ENCODE measurements at regions not wholly inside any gene's neighbourhood (a gene's known extent, or its start where the extent isn't known, plus 50 kb on each side); places are given as distances from the start of the nearest gene placed in this dataset.

GRCh38 chr9:11323457-11323856, 710.7 kb upstream of the PTPRD start:
- DNase-seq (ENCODE audit: low read depth) = no peak

GRCh38 chr9:11326231-11326630, 713.4 kb upstream of the PTPRD start:
- no peak for DNase-seq (ENCODE audit: low read depth)

- no peak for DNase-seq (ENCODE audit: low read depth)
Measured at GRCh38 chr9:11328326-11328725, 715.5 kb upstream of the PTPRD start.

- DNase-seq (ENCODE audit: low read depth) = no peak
Measured at GRCh38 chr9:11335011-11335410, 722.2 kb upstream of the PTPRD start.

- no peak for DNase-seq (ENCODE audit: low read depth)
Measured at GRCh38 chr9:11338130-11338529, 725.3 kb upstream of the PTPRD start.

GRCh38 chr9:11340654-11341053, 727.9 kb upstream of the PTPRD start:
- no peak for DNase-seq (ENCODE audit: low read depth)

GRCh38 chr9:11347437-11347836, 734.6 kb upstream of the PTPRD start:
- DNase-seq (ENCODE audit: low read depth) = no peak

GRCh38 chr9:11348366-11348765, 735.6 kb upstream of the PTPRD start:
- no peak for DNase-seq (ENCODE audit: low read depth)

GRCh38 chr9:11349187-11349586, 736.4 kb upstream of the PTPRD start:
- no peak for DNase-seq (ENCODE audit: low read depth)

GRCh38 chr9:11352612-11353011, 739.8 kb upstream of the PTPRD start:
- no peak for DNase-seq (ENCODE audit: low read depth)

GRCh38 chr9:11356067-11356466, 743.3 kb upstream of the PTPRD start:
- no peak for DNase-seq (ENCODE audit: low read depth)

GRCh38 chr9:11366585-11367129, 753.9 kb upstream of the PTPRD start:
- no peak for DNase-seq (ENCODE audit: low read depth)

- no peak for DNase-seq (ENCODE audit: low read depth)
Measured at GRCh38 chr9:11374926-11375325, 762.1 kb upstream of the PTPRD start.

- no peak for DNase-seq (ENCODE audit: low read depth)
Measured at GRCh38 chr9:11402621-11403020, 789.8 kb upstream of the PTPRD start.

GRCh38 chr9:11414241-11414640, 801.4 kb upstream of the PTPRD start:
- no peak for DNase-seq (ENCODE audit: low read depth)

GRCh38 chr9:11417782-11418181, 805.0 kb upstream of the PTPRD start:
- DNase-seq (ENCODE audit: low read depth) = no peak

GRCh38 chr9:11431490-11431889, 818.7 kb upstream of the PTPRD start:
- DNase-seq (ENCODE audit: low read depth) = no peak

GRCh38 chr9:11432361-11432760, 819.6 kb upstream of the PTPRD start:
- DNase-seq (ENCODE audit: low read depth) = no peak

- DNase-seq (ENCODE audit: low read depth) = no peak
Measured at GRCh38 chr9:11443631-11444030, 830.8 kb upstream of the PTPRD start.

GRCh38 chr9:11457825-11458790, 845.3 kb upstream of the PTPRD start:
- peak; percentile 15 for DNase-seq (ENCODE audit: low read depth)

GRCh38 chr9:11469745-11470144, 856.9 kb upstream of the PTPRD start:
- DNase-seq (ENCODE audit: low read depth) = no peak

GRCh38 chr9:11471321-11471720, 858.5 kb upstream of the PTPRD start:
- DNase-seq (ENCODE audit: low read depth) = no peak

GRCh38 chr9:11500780-11501179, 888.0 kb upstream of the PTPRD start:
- no peak for DNase-seq (ENCODE audit: low read depth)

GRCh38 chr9:11506980-11507379, 894.2 kb upstream of the PTPRD start:
- DNase-seq (ENCODE audit: low read depth) = no peak

Data from HS-5 (cell line).